DOHH2 (cell line): ENCODE measurements at regions not wholly inside any gene's neighbourhood (a gene's known extent, or its start where the extent isn't known, plus 50 kb on each side); places are given as distances from the start of the nearest gene placed in this dataset.

ENCODE experiments used
- CTCF ChIP-seq: fragments of 200-600 bp; sonication (generic); IDR thresholded peaks from one replicate; pipeline ENCODE4 v1.5.1; 2014; ENCODE audit warnings: antibody characterized with exemption, mild to moderate bottlenecking, low read depth, low read length; ENCODE audit not compliant: poor library complexity, severe bottlenecking
- EZH2phosphoT487 ChIP-seq: fragments of 200-600 bp; sonication (generic); IDR thresholded peaks from 2 replicates; pipeline ENCODE4 v1.6.1; 2017; ENCODE audit warnings: borderline replicate concordance, mild to moderate bottlenecking, antibody characterized with exemption, low read length, moderate library complexity, mixed read lengths

GRCh38 chr5:107146901-107147300 lies 523.8 kb downstream of the EFNA5 start:
- TF ChIP-seq CTCF (no peak), EZH2phosphoT487 (no peak)
